ENCODE measurements at regions not wholly inside any gene's neighbourhood (a gene's known extent, or its start where the extent isn't known, plus 50 kb on each side); places are given as distances from the start of the nearest gene placed in this dataset.

GRCh38 chr12:77644915-77645605, 185.6 kb upstream of the NAV3 start:
- TF ChIP-seq ZNF658 (tag by site-specific recombination; IDR thresholded peaks at IDR 0.05) = no peak
- TF ChIP-seq KLF1 (tag by site-specific recombination; IDR thresholded peaks at IDR 0.05) = no peak
- no peak for TF ChIP-seq CTCF (tag by site-specific recombination; IDR thresholded peaks at IDR 0.05)
- TF ChIP-seq ZNF362 (tag by site-specific recombination; IDR thresholded peaks at IDR 0.05) = no peak
- no peak for TF ChIP-seq SETDB1 (IDR thresholded peaks at IDR 0.05; ENCODE audit: insufficient read length, low read length)
- TF ChIP-seq ZSCAN16 (tag by site-specific recombination; IDR thresholded peaks at IDR 0.05) = no peak
- no peak for TF ChIP-seq ZNF670 (tag by site-specific recombination; IDR thresholded peaks at IDR 0.05; ENCODE audit: low read depth)

Data from HEK293 (cell line).